Esophagus squamous epithelium (tissue), 5 donors: ENCODE measurements at regions not wholly inside any gene's neighbourhood (a gene's known extent, or its start where the extent isn't known, plus 50 kb on each side); places are given as distances from the start of the nearest gene placed in this dataset.
"Not testable (repeated sequence)": the region's sequence is repeated elsewhere in the genome, so short reads cannot be mapped to it uniquely, and the experiment has no call there.

Experiments
- DNase-seq: peaks from one replicate; lab custom pipeline; 2025; lab: John Stamatoyannopoulos, UW
- H3K27ac ChIP-seq, 4 donors: fragments of 200-600 bp; sonication (generic); one replicate each; pipeline ENCODE4 v1.5.1; 2016 to 2019; ENCODE audit warnings: mild to moderate bottlenecking in 1 of 4
- H3K27me3 ChIP-seq, 4 donors: fragments of 200-600 bp; sonication (generic); 1 replicate in 3 of 4; 2 replicates in 1 of 4; pipeline versions ENCODE4 v1.5.1 to v1.6.0; 2017 to 2021; ENCODE audit warnings: antibody characterized with exemption in 1 of 4
- H3K36me3 ChIP-seq, 3 donors: fragments of 200-600 bp; sonication (generic); one replicate each; pipeline ENCODE4 v1.5.1; 2016 to 2019
- H3K4me1 ChIP-seq, 3 donors: fragments of 200-600 bp; sonication (generic); one replicate each; pipeline ENCODE4 v1.5.1; 2017 to 2019
- H3K4me3 ChIP-seq, 4 donors: fragments of 200-600 bp; sonication (generic); 1 replicate in 3 of 4; 2 replicates in 1 of 4; pipeline ENCODE4 v1.5.1; 2016 to 2019; ENCODE audit warnings: mild to moderate bottlenecking in 2 of 4, moderate library complexity in 1 of 4
- H3K9me3 ChIP-seq, 3 donors: fragments of 200-600 bp; sonication (generic); one replicate each; pipeline ENCODE4 v1.5.1; 2016 to 2019
- POLR2A ChIP-seq, 4 donors: fragments of 450-650 bp; IDR thresholded peaks; one replicate each; pipeline ENCODE4 v1.6.1; 2017; ENCODE audit warnings: antibody characterized with exemption in 4 of 4, mild to moderate bottlenecking in 4 of 4, moderate library complexity in 3 of 4
- WGBS, 2 donors: methylation state at CpG; one replicate each; pipeline ENCODE4 v1.1.5; 2018; 5-methylcytosine and 5-hydroxymethylcytosine counted together
- intact Hi-C: fragments of 100-400 bp; cut with DNase I; formaldehyde crosslinking; loops from one replicate; pipeline ENCODE4 v1.15.0; 2022
- TF ChIP-seq, protein P1 (sequence below), 6 experiments: fragments of 450-650 bp in 4 of 6; fragments of 200-600 bp in 2 of 6; sonication (generic) in 2 of 6; IDR thresholded peaks; one replicate each; pipeline ENCODE4 v1.5.1; 2016 to 2019; ENCODE audit warnings: antibody characterized with exemption in 6 of 6, mild to moderate bottlenecking in 4 of 6, moderate library complexity in 4 of 6
- donor health status: DM: yes; HTN: yes; CAD: no.

DNA sequence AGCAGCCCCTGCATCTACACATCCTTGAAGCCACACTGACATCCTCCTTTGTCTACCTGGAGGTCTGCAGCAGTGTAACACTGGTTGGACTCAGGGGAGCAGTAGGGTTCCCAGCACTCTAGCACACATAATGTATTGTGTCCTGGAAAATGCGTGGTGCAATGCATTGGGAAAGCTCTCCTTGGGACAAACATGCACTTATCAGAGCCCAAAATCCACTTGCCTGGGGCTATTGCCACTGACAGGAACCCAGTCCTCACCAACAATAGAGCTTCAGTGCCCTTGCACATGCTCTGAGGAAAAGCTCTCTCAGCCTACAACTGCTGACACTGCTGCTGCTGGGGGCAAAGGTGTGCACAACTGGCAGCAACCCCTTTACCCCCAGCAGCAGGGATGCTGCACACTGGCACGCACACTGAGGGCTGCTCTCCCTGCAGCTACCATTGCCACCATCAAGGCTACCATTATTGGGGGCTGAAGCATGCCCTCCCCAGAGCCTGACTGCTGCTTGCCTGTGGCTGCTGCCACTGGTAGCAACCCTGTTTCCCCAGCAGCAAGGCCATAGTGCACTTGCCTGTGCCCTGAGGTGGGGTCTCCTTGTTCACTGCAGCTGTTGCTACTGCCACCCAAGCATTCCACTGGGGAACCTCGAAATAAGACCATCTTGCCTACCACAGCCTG lies 221.9 kb downstream of the SLC38A4 start:
- H3K27me3 ChIP-seq, result no peaks in the 10 kb centered on the region
- no peak overlapping the region for H3K4me3 ChIP-seq
- WGBS, 2 donors, result no CpG with 5 or more reads among the region's 3 CpGs
- no peak overlapping the region for H3K27ac ChIP-seq
- H3K36me3 ChIP-seq, result no peaks in the 10 kb centered on the region
- no peak for TF ChIP-seq POLR2A (IDR thresholded peaks at IDR 0.05)
- TF ChIP-seq, protein P1, sequence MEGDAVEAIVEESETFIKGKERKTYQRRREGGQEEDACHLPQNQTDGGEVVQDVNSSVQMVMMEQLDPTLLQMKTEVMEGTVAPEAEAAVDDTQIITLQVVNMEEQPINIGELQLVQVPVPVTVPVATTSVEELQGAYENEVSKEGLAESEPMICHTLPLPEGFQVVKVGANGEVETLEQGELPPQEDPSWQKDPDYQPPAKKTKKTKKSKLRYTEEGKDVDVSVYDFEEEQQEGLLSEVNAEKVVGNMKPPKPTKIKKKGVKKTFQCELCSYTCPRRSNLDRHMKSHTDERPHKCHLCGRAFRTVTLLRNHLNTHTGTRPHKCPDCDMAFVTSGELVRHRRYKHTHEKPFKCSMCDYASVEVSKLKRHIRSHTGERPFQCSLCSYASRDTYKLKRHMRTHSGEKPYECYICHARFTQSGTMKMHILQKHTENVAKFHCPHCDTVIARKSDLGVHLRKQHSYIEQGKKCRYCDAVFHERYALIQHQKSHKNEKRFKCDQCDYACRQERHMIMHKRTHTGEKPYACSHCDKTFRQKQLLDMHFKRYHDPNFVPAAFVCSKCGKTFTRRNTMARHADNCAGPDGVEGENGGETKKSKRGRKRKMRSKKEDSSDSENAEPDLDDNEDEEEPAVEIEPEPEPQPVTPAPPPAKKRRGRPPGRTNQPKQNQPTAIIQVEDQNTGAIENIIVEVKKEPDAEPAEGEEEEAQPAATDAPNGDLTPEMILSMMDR (IDR thresholded peaks at IDR 0.05), result no peak
- H3K9me3 ChIP-seq, result no peaks in the 10 kb centered on the region
- DNase-seq, result no peak
- peaks cover 0 to 9% (median 3%) of the 10 kb centered on the region in 3 donors for H3K4me1 ChIP-seq
- intact Hi-C loops, result no loop called here

DNA sequence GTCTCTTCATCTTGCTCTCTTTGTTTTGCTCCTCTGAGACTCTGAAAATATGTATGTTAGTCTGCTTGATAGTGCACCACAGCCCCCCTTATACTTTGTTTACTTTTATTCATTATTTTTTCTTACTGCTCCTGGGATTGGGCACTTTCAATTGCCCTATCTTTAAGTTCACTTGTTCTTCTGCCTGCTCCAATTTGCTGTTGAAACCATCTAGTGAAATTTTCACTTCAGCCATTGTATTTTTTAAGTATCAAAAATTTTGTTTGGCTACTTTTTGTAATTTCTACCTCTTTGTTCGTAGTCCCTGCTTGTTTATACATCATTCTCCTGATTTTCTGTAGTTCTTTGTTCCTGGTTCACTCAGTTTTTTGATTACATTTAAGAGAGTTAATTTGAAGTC lies 223.3 kb downstream of the SLC38A4 start:
- DNase-seq, result no peak
- TF ChIP-seq, protein P1 (IDR thresholded peaks at IDR 0.05), result no peak
- TF ChIP-seq POLR2A (IDR thresholded peaks at IDR 0.05), result no peak
- 93 to 100% methylated on average over 1 of the region's 1 CpG for WGBS, 2 donors
- Histone ChIP-seq H3K27ac (no peak overlapping the region), H3K36me3 (no peaks in the 10 kb centered on the region), H3K4me3 (no peak overlapping the region), H3K4me1 (no peaks in the 10 kb centered on the region), H3K9me3 (no peaks in the 10 kb centered on the region), H3K27me3 (no peaks in the 10 kb centered on the region)
- intact Hi-C loops, result no loop called here

DNA sequence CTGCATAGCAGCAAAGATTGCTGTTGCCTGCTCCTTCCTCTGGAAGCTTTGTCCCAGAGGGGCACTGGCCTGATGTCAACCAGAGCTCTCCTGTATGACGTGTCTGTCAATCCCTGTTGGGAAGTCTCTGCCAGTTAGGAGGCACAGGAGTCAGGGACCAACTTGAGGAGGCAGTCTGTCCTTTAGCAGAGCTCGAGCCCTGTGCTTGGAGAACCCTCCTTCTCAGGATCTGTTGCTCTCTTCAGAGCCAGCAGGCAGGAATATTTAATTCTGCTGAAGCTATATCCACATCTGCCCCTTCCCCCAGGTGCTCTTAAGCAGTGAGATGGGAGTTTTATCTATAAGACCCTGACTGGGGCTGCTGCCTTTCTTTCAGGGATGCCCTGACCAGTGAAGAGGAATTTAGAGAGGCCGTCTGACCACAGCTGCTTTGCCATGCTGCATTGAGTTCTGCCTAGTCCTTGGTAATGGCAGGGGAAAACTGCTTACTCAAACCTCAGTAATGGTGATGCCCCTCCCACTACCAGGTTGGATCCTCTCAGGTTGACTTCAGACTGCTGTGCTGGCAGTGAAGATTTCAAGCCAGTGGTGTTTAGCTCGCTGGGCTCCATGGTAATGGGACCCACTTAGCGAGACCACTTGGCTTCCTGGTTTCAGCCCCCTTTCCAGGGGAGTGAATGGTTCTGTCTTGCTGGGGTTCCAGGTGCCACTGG lies 218.6 kb upstream of the SLC38A2 start:
- TF ChIP-seq, protein P1 (IDR thresholded peaks at IDR 0.05), result no peak
- no peak for TF ChIP-seq POLR2A (IDR thresholded peaks at IDR 0.05)
- 64 to 92% methylated on average over 2 of the region's 5 CpGs for WGBS, 2 donors

DNA sequence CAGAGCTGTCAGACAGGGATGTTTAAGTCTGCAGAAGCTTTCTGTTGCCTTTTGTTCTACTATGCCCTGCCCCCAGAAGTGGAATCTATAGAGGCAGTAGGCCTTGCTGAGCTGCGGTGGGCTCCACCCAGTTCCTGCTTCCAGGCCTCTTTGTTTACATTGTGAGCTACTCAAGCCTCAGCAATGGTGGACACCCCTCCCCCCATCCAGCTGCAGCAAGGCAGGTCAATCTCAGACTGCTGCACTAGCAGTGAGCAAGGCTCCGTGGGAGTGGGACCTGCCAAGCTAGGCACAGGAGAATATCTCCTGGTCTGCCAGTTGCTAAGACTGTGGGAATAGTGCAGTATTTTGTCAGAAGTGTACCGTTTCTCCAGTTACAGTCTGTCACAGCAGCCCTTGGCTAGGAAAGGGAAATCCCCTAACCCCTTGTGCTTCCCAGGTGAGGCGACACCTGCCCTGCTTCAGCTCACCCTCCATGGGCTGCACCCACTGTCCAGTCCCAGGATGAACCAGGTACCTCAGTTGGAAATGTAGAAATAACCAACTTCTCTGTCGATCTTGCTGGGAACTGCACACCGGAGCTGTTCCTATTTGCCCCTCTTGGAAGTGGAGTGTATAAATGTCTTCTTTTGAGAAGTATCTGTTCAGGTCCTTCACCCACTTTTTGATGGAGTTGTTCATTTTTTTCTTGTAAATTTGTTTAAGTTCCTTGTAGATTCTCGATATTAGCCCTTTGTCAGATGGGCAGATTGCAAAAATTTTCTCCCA lies 213.5 kb upstream of the SLC38A2 start:
- DNase-seq, result no peak
- Histone ChIP-seq H3K9me3 (peaks cover 0 to 11% (median 7%) of the 10 kb centered on the region in 3 donors), H3K36me3 (no peaks in the 10 kb centered on the region), H3K27me3 (no peaks in the 10 kb centered on the region), H3K4me3 (no peak overlapping the region), H3K27ac (no peak overlapping the region), H3K4me1 (peaks cover 4 to 22% (median 7%) of the 10 kb centered on the region in 3 donors)
- 61 to 68% methylated on average over 7 of the region's 7 CpGs for WGBS, 2 donors
- TF ChIP-seq POLR2A (IDR thresholded peaks at IDR 0.05), result no peak
- TF ChIP-seq, protein P1 (IDR thresholded peaks at IDR 0.05), result no peak
- intact Hi-C loops, result no loop called here

More for the DNA sequence above, 218.6 kb upstream of the SLC38A2 start:
- intact Hi-C loops, result no loop called here
- Histone ChIP-seq H3K27ac (peak overlapping the region in 3 of 4 donors; percentile 36 to 59 (median 37)), H3K27me3 (no peaks in the 10 kb centered on the region), H3K36me3 (no peaks in the 10 kb centered on the region), H3K4me1 (peaks cover 0 to 22% (median 7%) of the 10 kb centered on the region in 3 donors), H3K9me3 (peaks cover 0 to 6% (median 0%) of the 10 kb centered on the region in 3 donors), H3K4me3 (no peak overlapping the region)
- DNase-seq, result no peak

DNA sequence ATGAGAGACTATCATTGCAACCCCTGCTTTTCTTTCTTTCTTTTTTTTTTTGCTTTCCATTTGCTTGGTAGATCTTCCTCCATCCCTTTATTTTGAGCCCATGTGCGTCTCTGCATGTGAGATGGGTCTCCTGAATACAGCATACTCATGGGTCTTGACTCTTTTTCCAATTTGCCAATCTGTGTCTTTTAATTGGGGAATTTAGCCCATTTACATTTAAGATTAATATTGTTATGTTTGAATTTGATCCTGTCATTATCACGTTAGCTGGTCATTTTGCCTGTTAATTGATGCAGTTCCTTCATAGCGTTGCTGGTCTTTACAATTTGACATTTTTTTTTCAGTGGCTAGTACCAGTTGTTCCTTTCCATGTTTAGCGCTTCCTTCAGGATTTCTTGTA lies 211.5 kb upstream of the SLC38A2 start:
- H3K27ac ChIP-seq, H3K27me3 ChIP-seq, DNase-seq, H3K4me3 ChIP-seq, intact Hi-C loops, H3K36me3 ChIP-seq: not testable (repeated sequence)
- WGBS, 2 donors, result 97% methylated on average over 4 of the region's 4 CpGs
- Histone ChIP-seq H3K9me3 (peaks cover 0 to 11% (median 7%) of the 10 kb centered on the region in 3 donors), H3K4me1 (peaks cover 7 to 23% (median 8%) of the 10 kb centered on the region in 3 donors)

DNA sequence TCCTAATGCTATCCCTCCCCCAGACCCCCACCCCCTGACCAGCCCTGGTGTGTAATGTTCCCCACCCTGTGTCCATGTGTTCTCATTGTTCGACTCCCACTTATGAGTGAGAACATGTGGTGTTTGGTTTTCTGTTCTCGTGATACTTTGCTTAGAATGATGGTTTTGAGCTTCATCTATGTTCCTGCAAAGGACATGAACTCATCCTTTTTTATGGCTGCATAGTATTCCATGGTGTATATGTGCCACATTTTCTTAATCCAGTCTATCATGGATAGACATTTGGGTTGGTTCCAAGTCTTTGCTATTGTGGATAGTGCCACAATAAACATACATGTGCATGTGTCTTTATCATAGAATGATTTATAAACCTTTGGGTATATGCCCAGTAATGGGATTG lies 209.4 kb upstream of the SLC38A2 start:
- H3K36me3 ChIP-seq, DNase-seq, H3K27ac ChIP-seq, H3K27me3 ChIP-seq, intact Hi-C loops, H3K4me3 ChIP-seq: not testable (repeated sequence)
- WGBS, 2 donors, result 94 to 100% methylated on average over 2 of the region's 2 CpGs
- H3K9me3 ChIP-seq, result peaks cover 0 to 11% (median 7%) of the 10 kb centered on the region in 3 donors
- peaks cover 10 to 44% (median 18%) of the 10 kb centered on the region in 3 donors for H3K4me1 ChIP-seq
